NCI-H1930 (cell line): ENCODE measurements at regions not wholly inside any gene's neighbourhood (a gene's known extent, or its start where the extent isn't known, plus 50 kb on each side); places are given as distances from the start of the nearest gene placed in this dataset.

Source experiments
- DNase-seq, 2 experiments: peaks; one replicate each; lab custom pipeline; 2025; lab: John Stamatoyannopoulos, UW

GRCh38 chr18:28834889-28835288 lies 658.0 kb upstream of the CDH2 start:
- DNase-seq, result no peak

GRCh38 chr18:28831908-28832307 lies 655.0 kb upstream of the CDH2 start:
- no peak for DNase-seq

- DNase-seq, result no peak
These were observed 654.5 kb upstream of the CDH2 start for GRCh38 chr18:28831476-28831875.

GRCh38 chr18:28826107-28826506 lies 649.2 kb upstream of the CDH2 start:
- no peak for DNase-seq

GRCh38 chr18:28824183-28824574 lies 647.2 kb upstream of the CDH2 start:
- DNase-seq, result no peak

GRCh38 chr18:28823506-28824182 lies 646.7 kb upstream of the CDH2 start:
- no peak for DNase-seq

GRCh38 chr18:28820353-28820752 lies 643.4 kb upstream of the CDH2 start:
- DNase-seq, result no peak

- DNase-seq, result no peak
These were observed 639.2 kb upstream of the CDH2 start for GRCh38 chr18:28816155-28816554.

- DNase-seq, result no peak
These were observed 637.4 kb upstream of the CDH2 start for GRCh38 chr18:28814365-28814764.

- no peak for DNase-seq
These were observed 631.4 kb upstream of the CDH2 start for GRCh38 chr18:28808373-28808772.

- no peak for DNase-seq
These were observed 628.6 kb upstream of the CDH2 start for GRCh38 chr18:28805491-28805890.

- no peak for DNase-seq
These were observed 627.7 kb upstream of the CDH2 start for GRCh38 chr18:28804512-28805202.

GRCh38 chr18:28802546-28802945 lies 625.6 kb upstream of the CDH2 start:
- DNase-seq, result no peak

- no peak for DNase-seq
These were observed 624.9 kb upstream of the CDH2 start for GRCh38 chr18:28801876-28802275.

GRCh38 chr18:28794459-28795245 lies 617.7 kb upstream of the CDH2 start:
- no peak for DNase-seq

GRCh38 chr18:28793901-28794300 lies 617.0 kb upstream of the CDH2 start:
- DNase-seq, result no peak

GRCh38 chr18:28792404-28793086 lies 615.6 kb upstream of the CDH2 start:
- no peak for DNase-seq

GRCh38 chr18:28791101-28791500 lies 614.2 kb upstream of the CDH2 start:
- DNase-seq, result no peak

GRCh38 chr18:28789502-28789901 lies 612.6 kb upstream of the CDH2 start:
- DNase-seq, result no peak

- no peak for DNase-seq
These were observed 610.0 kb upstream of the CDH2 start for GRCh38 chr18:28786926-28787325.

GRCh38 chr18:28781616-28782362 lies 604.9 kb upstream of the CDH2 start:
- DNase-seq, result no peak

GRCh38 chr18:28778706-28779105 lies 601.8 kb upstream of the CDH2 start:
- no peak for DNase-seq
